Adrenal gland (tissue), 9 donors: ENCODE measurements at regions not wholly inside any gene's neighbourhood (a gene's known extent, or its start where the extent isn't known, plus 50 kb on each side); places are given as distances from the start of the nearest gene placed in this dataset.

Experiments
- DNase-seq, 7 donors: peaks; one replicate each; pipeline ENCODE4 v3.0.0-alpha.2; 2019 to 2020
- H3K27ac ChIP-seq, 5 donors: fragments of 200-600 bp; sonication (generic) in 4 of 5; 1 replicate in 3 of 5; 2 replicates in 2 of 5; pipeline versions ENCODE4 v1.5.1 to v1.8.0; 2016 to 2020; ENCODE audit warnings: mild to moderate bottlenecking in 1 of 5
- H3K27me3 ChIP-seq: fragments of 200-600 bp; 2 replicates; pipeline ENCODE4 v1.8.0; 2021
- H3K36me3 ChIP-seq, 2 donors: fragments of 200-600 bp; replicated peaks in 1 of 2; 1 replicate in 1 of 2; 2 replicates in 1 of 2; pipeline versions ENCODE4 v1.5.1 to v1.8.0; 2018 to 2022
- H3K4me1 ChIP-seq, 2 donors: fragments of 200-600 bp; replicated peaks in 1 of 2; 1 replicate in 1 of 2; 2 replicates in 1 of 2; pipeline versions ENCODE4 v1.5.1 to v1.8.0; 2018 to 2021
- H3K4me3 ChIP-seq, 4 donors: fragments of 200-600 bp; sonication (generic) in 3 of 4; one replicate each; pipeline ENCODE4 v1.5.1; 2016 to 2018
- H3K9me3 ChIP-seq, 3 donors: fragments of 200-600 bp; sonication (generic) in 1 of 3; replicated peaks in 1 of 3; 1 replicate in 2 of 3; 2 replicates in 1 of 3; pipeline versions ENCODE4 v1.5.1 to v1.8.0; 2016 to 2021
- POLR2A ChIP-seq, 2 donors: fragments of 450-650 bp; IDR thresholded peaks; one replicate each; pipeline ENCODE4 v1.6.1; 2017; ENCODE audit warnings: antibody characterized with exemption in 2 of 2, mild to moderate bottlenecking in 2 of 2, moderate library complexity in 1 of 2
- WGBS, 4 donors: extraction: QIAGEN DNeasy Blood & Tissue Kit in 2 of 4; methylation state at CpG; one replicate each; pipeline versions ENCODE4 v1.1.5 to v1.1.7; 2013 to 2017; 5-methylcytosine and 5-hydroxymethylcytosine counted together
- intact Hi-C, 2 donors: fragments of 100-400 bp; cut with DNase I; formaldehyde crosslinking; loops; one replicate each; pipeline versions ENCODE4 v1.14.1 to v1.15.0; 2022 to 2023
- TF ChIP-seq, protein P1 (sequence below), 6 experiments: fragments of 450-650 bp in 4 of 6; fragments of 200-600 bp in 2 of 6; sonication (generic) in 1 of 6; IDR thresholded peaks; 1 replicate in 5 of 6; 2 replicates in 1 of 6; pipeline versions ENCODE4 v1.5.1 to v1.8.0; 2016 to 2021; ENCODE audit warnings: antibody characterized with exemption in 6 of 6, mild to moderate bottlenecking in 2 of 6, moderate library complexity in 1 of 6
- donor health status: healthy with polysubstance abuse.
- donor health status: Bipolar disorder and iron deficiency.
- donor health status: DM: yes; HTN: yes; CAD: no.
- donor health status: DM: no; HTN: no; CAD: no.
- donor health status: DM: no; HTN: no; CAD: no.

DNA sequence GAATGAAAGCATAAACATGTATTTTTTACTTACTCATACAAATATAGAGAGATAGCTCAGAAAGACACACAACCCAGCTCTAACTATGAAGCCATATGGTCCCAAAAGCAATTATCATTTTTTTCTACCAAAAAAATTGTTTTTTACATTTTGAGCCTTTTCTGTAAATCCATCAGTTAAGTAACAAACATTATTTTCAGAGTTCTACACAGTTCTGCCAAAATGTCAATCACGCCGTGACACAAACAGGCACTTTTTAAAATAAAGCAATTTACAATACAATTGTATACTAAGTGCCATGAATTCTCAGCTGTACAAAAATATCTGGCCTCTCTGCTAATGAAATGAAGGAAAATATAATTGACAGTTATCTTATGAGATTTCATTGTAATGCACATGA lies 201.4 kb upstream of the ID4 start:
- H3K27me3 ChIP-seq, result no peaks in the 10 kb centered on the region
- H3K4me1 ChIP-seq, result no peaks in the 10 kb centered on the region
- no peak for DNase-seq
- intact Hi-C loops, result no loop called here
- no peaks in the 10 kb centered on the region for H3K9me3 ChIP-seq
- 86 to 96% (median 92%) methylated on average over 2 of the region's 2 CpGs for WGBS, 4 donors
- H3K27ac ChIP-seq, result no peak overlapping the region
- H3K4me3 ChIP-seq, result no peak overlapping the region
- TF ChIP-seq POLR2A (IDR thresholded peaks at IDR 0.05), result no peak
- TF ChIP-seq, protein P1, sequence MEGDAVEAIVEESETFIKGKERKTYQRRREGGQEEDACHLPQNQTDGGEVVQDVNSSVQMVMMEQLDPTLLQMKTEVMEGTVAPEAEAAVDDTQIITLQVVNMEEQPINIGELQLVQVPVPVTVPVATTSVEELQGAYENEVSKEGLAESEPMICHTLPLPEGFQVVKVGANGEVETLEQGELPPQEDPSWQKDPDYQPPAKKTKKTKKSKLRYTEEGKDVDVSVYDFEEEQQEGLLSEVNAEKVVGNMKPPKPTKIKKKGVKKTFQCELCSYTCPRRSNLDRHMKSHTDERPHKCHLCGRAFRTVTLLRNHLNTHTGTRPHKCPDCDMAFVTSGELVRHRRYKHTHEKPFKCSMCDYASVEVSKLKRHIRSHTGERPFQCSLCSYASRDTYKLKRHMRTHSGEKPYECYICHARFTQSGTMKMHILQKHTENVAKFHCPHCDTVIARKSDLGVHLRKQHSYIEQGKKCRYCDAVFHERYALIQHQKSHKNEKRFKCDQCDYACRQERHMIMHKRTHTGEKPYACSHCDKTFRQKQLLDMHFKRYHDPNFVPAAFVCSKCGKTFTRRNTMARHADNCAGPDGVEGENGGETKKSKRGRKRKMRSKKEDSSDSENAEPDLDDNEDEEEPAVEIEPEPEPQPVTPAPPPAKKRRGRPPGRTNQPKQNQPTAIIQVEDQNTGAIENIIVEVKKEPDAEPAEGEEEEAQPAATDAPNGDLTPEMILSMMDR (IDR thresholded peaks at IDR 0.05), result no peak
- no peaks in the 10 kb centered on the region for H3K36me3 ChIP-seq

DNA sequence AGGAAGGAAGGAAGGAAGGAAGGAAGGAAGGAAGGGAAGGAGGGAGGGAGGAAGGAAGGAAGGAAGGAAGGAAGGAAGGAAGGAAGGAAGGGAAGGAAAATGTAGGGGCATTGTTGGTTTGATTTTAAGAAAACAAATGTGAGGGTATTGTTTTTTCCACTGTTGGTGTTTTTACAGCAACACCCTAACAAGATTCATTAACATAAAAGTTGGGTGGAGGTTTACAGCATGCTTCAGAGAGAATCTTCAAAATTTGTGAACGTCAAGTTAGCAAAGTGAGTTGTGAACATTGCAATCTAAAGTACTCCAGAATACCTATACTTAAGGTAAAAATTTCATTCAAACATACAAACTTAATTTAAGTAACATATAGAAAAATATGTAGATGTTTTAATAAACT lies 200.2 kb upstream of the ID4 start:
- no peak for DNase-seq
- TF ChIP-seq, protein P1 (IDR thresholded peaks at IDR 0.05), result no peak
- no peak for TF ChIP-seq POLR2A (IDR thresholded peaks at IDR 0.05)
- H3K4me1 ChIP-seq, result no peaks in the 10 kb centered on the region
- no peak overlapping the region for H3K27ac ChIP-seq
- no peaks in the 10 kb centered on the region for H3K27me3 ChIP-seq
- H3K9me3 ChIP-seq, result no peaks in the 10 kb centered on the region
- no peak overlapping the region for H3K4me3 ChIP-seq
- H3K36me3 ChIP-seq, result no peaks in the 10 kb centered on the region
- intact Hi-C loops, result no loop called here
- WGBS, 4 donors, result 71 to 86% (median 76%) methylated on average over 1 of the region's 1 CpG

DNA sequence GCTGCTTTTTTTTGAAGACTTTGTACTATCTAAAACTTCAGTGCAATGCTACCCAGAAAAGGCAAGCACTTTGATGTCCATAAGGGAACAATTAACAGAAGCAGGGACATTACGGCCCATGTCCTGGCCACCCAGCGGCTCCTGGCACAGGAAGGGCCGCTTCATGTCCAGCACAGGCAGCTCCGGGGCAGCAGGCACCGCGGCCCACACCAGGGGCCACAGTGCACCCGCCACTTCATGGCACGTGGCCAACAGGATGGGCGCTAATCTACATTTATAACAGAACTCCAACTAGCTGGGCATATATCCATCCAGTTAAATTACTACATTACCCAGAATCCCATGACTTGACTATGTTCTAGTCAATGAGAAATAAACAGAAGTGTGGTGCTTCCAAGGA lies 198.2 kb upstream of the ID4 start:
- TF ChIP-seq, protein P1 (IDR thresholded peaks at IDR 0.05), result no peak
- TF ChIP-seq POLR2A (IDR thresholded peaks at IDR 0.05), result no peak
- Histone ChIP-seq H3K36me3 (no peaks in the 10 kb centered on the region), H3K4me3 (no peak overlapping the region), H3K27ac (no peak overlapping the region), H3K27me3 (no peaks in the 10 kb centered on the region), H3K9me3 (no peaks in the 10 kb centered on the region), H3K4me1 (no peaks in the 10 kb centered on the region)
- 87 to 91% (median 91%) methylated on average over 9 of the region's 9 CpGs for WGBS, 4 donors
- intact Hi-C loops, result no loop called here
- no peak for DNase-seq

DNA sequence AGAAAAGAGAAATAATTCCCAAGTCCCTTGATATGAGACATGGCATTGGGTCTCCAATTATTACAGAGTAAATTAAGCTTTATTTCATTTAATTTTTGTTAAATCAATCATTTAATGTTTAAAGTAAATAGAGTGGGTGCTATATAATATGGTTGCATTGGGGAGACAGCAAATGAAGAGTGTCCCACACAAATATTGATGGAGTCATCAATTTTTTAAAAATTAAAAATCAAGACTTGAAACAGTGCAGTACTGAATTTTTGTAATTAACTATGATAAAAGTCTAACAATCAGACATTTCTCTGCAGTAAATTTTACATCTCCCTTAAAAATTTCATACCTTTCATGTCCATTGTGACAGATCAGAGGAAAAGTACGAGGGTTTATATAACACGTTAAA lies 193.9 kb upstream of the ID4 start:
- TF ChIP-seq, protein P1 (IDR thresholded peaks at IDR 0.05), result no peak
- no peak for TF ChIP-seq POLR2A (IDR thresholded peaks at IDR 0.05)
- no peaks in the 10 kb centered on the region for H3K36me3 ChIP-seq
- H3K27me3 ChIP-seq, result no peaks in the 10 kb centered on the region
- H3K4me1 ChIP-seq, result no peaks in the 10 kb centered on the region
- WGBS, 4 donors, result 55 to 84% (median 82%) methylated on average over 2 of the region's 2 CpGs
- no peaks in the 10 kb centered on the region for H3K9me3 ChIP-seq
- H3K4me3 ChIP-seq, result no peak overlapping the region
- DNase-seq, result no peak
- no peak overlapping the region for H3K27ac ChIP-seq
- intact Hi-C loops, result no loop called here
